ENCODE measurements at regions not wholly inside any gene's neighbourhood (a gene's known extent, or its start where the extent isn't known, plus 50 kb on each side); places are given as distances from the start of the nearest gene placed in this dataset.
"Not testable (repeated sequence)": the region's sequence is repeated elsewhere in the genome, so short reads cannot be mapped to it uniquely, and the experiment has no call there.

GRCh38 chr13:78867655-78868054, 208.7 kb upstream of the OBI1 start:
- intact Hi-C loops (cut with DNase I), result no loop called here
- ATAC-seq (no peak), DNase-seq (no peak)
- H3K27ac ChIP-seq, result no peak overlapping the region
- H3K9me3 ChIP-seq, result no peaks in the 10 kb centered on the region
- H3K4me1 ChIP-seq, result no peaks in the 10 kb centered on the region
- no peaks in the 10 kb centered on the region for H3K27me3 ChIP-seq
- 31 to 33% methylated on average over 3 of the region's 3 CpGs for WGBS, 2 donors
- H3K36me3 ChIP-seq (replicated peaks in 1 of 2; ENCODE audit: insufficient read depth in 1 of 2, low read depth in 2 of 2), result no peaks in the 10 kb centered on the region
- TF ChIP-seq CTCF (IDR thresholded peaks at IDR 0.05) (no peak), POLR2A (IDR thresholded peaks at IDR 0.05) (no peak)
- H3K4me3 ChIP-seq, result no peak overlapping the region

GRCh38 chr13:78866076-78866475, 207.1 kb upstream of the OBI1 start:
- H3K27me3 ChIP-seq; DNase-seq; ATAC-seq; H3K36me3 ChIP-seq (replicated peaks in 1 of 2; ENCODE audit: insufficient read depth in 1 of 2, low read depth in 2 of 2); intact Hi-C loops (cut with DNase I); H3K4me3 ChIP-seq; H3K27ac ChIP-seq; H3K4me1 ChIP-seq; H3K9me3 ChIP-seq: not testable (repeated sequence)
- WGBS, 2 donors, result 23% methylated on average over 6 of the region's 6 CpGs; no CpG with 5 or more reads in 1 of the 2 donors

- no peak for TF ChIP-seq CTCF (IDR thresholded peaks at IDR 0.05)
- no peak for TF ChIP-seq POLR2A (IDR thresholded peaks at IDR 0.05)
- 56 to 59% methylated on average over 1 of the region's 1 CpG for WGBS, 2 donors
- Histone ChIP-seq H3K36me3 (replicated peaks in 1 of 2; ENCODE audit: insufficient read depth in 1 of 2, low read depth in 2 of 2) (no peaks in the 10 kb centered on the region), H3K4me3 (no peak overlapping the region), H3K27ac (no peak overlapping the region), H3K9me3 (no peaks in the 10 kb centered on the region), H3K27me3 (no peaks in the 10 kb centered on the region), H3K4me1 (no peaks in the 10 kb centered on the region)
- no peak for DNase-seq
- intact Hi-C loops (cut with DNase I), result no loop called here
- no peak for ATAC-seq
These were observed 203.5 kb upstream of the OBI1 start for GRCh38 chr13:78862446-78862845.

GRCh38 chr13:78852709-78853108, 193.8 kb upstream of the OBI1 start:
- no peaks in the 10 kb centered on the region for H3K4me1 ChIP-seq
- no peak overlapping the region for H3K27ac ChIP-seq
- peaks cover 0 to 9% (median 0%) of the 10 kb centered on the region in 3 donors for H3K9me3 ChIP-seq
- H3K36me3 ChIP-seq (replicated peaks in 1 of 2; ENCODE audit: insufficient read depth in 1 of 2, low read depth in 2 of 2), result no peaks in the 10 kb centered on the region
- DNase-seq, result no peak
- no peak for TF ChIP-seq CTCF (IDR thresholded peaks at IDR 0.05)
- TF ChIP-seq POLR2A (IDR thresholded peaks at IDR 0.05), result no peak
- intact Hi-C loops (cut with DNase I), result no loop called here
- no peak overlapping the region for H3K4me3 ChIP-seq
- ATAC-seq, result no peak
- no peaks in the 10 kb centered on the region for H3K27me3 ChIP-seq
- WGBS, 2 donors, result 60% methylated on average over 1 of the region's 1 CpG; no CpG with 5 or more reads in 1 of the 2 donors

- H3K9me3 ChIP-seq, result no peaks in the 10 kb centered on the region
- no peaks in the 10 kb centered on the region for H3K27me3 ChIP-seq
- WGBS, 2 donors, result 38 to 67% methylated on average over 3 of the region's 3 CpGs
- intact Hi-C loops (cut with DNase I), result no loop called here
- no peaks in the 10 kb centered on the region for H3K4me1 ChIP-seq
- DNase-seq, result no peak
- no peak overlapping the region for H3K4me3 ChIP-seq
- ATAC-seq, result no peak
- H3K36me3 ChIP-seq (replicated peaks in 1 of 2; ENCODE audit: insufficient read depth in 1 of 2, low read depth in 2 of 2), result no peaks in the 10 kb centered on the region
- no peak overlapping the region for H3K27ac ChIP-seq
- no peak for TF ChIP-seq POLR2A (IDR thresholded peaks at IDR 0.05)
- no peak for TF ChIP-seq CTCF (IDR thresholded peaks at IDR 0.05)
These were observed 186.9 kb upstream of the OBI1 start for GRCh38 chr13:78845656-78846365.
